Heart left ventricle (tissue), 16 donors: ENCODE measurements at regions not wholly inside any gene's neighbourhood (a gene's known extent, or its start where the extent isn't known, plus 50 kb on each side); places are given as distances from the start of the nearest gene placed in this dataset.

ENCODE experiments used
- ATAC-seq, 4 donors: fragments of 200-7000 bp; cut with Tn5 transposase; one replicate each; pipeline ENCODE4 v1.9.1; 2020 to 2022; ENCODE audit warnings: moderate library complexity in 4 of 4, mild to moderate bottlenecking in 3 of 4, moderate number of reproducible peaks in 1 of 4
- DNase-seq, 5 donors: peaks; one replicate each; pipeline ENCODE4 v3.0.0-alpha.2; 2020
- H3K27ac ChIP-seq, 12 donors: fragments of 200-600 bp; sonication (generic) in 4 of 12; one replicate each; pipeline versions ENCODE4 v1.5.0 to v1.8.0; 2016 to 2022; ENCODE audit warnings: mild to moderate bottlenecking in 2 of 12
- H3K27me3 ChIP-seq, 9 donors: fragments of 200-600 bp; sonication (generic) in 2 of 9; one replicate each; pipeline versions ENCODE4 v1.5.1 to v1.8.0; 2016 to 2022; ENCODE audit warnings: mild to moderate bottlenecking in 3 of 9
- H3K36me3 ChIP-seq, 9 donors: fragments of 200-600 bp; sonication (generic) in 2 of 9; one replicate each; pipeline versions ENCODE4 v1.5.0 to v1.8.0; 2018 to 2022; ENCODE audit warnings: mild to moderate bottlenecking in 2 of 9
- H3K4me1 ChIP-seq, 12 donors: fragments of 200-600 bp; sonication (generic) in 4 of 12; one replicate each; pipeline versions ENCODE4 v1.5.0 to v1.8.0; 2016 to 2022; ENCODE audit warnings: mild to moderate bottlenecking in 3 of 12
- H3K4me3 ChIP-seq, 12 donors: fragments of 200-600 bp; sonication (generic) in 4 of 12; one replicate each; pipeline versions ENCODE4 v1.5.0 to v1.8.0; 2017 to 2022; ENCODE audit warnings: mild to moderate bottlenecking in 9 of 12, moderate library complexity in 4 of 12
- H3K9me3 ChIP-seq, 12 donors: fragments of 200-600 bp; sonication (generic) in 4 of 12; one replicate each; pipeline versions ENCODE4 v1.5.0 to v1.8.0; 2016 to 2022; ENCODE audit warnings: mild to moderate bottlenecking in 1 of 12
- POLR2A ChIP-seq, 2 donors: fragments of 450-650 bp; IDR thresholded peaks; one replicate each; pipeline ENCODE4 v1.6.1; 2017; ENCODE audit warnings: antibody characterized with exemption in 2 of 2, mild to moderate bottlenecking in 2 of 2, moderate library complexity in 2 of 2
- WGBS, 4 donors: extraction: QIAGEN DNeasy Blood & Tissue Kit in 2 of 4; methylation state at CpG; one replicate each; pipeline versions ENCODE4 v1.1.5 to v1.1.7; 2013 to 2018; 5-methylcytosine and 5-hydroxymethylcytosine counted together
- intact Hi-C, 10 donors: fragments of 100-400 bp; cut with DNase I; formaldehyde crosslinking; loops; one replicate each; pipeline versions ENCODE4 v1.11.1 to v1.14.2; 2022
- TF ChIP-seq, protein P1 (sequence below), 12 donors: fragments of 200-600 bp; sonication (generic) in 4 of 12; IDR thresholded peaks; one replicate each; pipeline versions ENCODE4 v1.5.0 to v1.8.0; 2018 to 2022; ENCODE audit warnings: antibody characterized with exemption in 12 of 12, mild to moderate bottlenecking in 5 of 12
- donor health status: ischemic (EF 13 %, LVEDD 7.1; RV severe dilation, severe dysfunction).
- donor health status: healthy with polysubstance abuse.
- donor health status: DM: no; HTN: yes; CAD: no.
- donor health status: DM: no; HTN: no; CAD: no.
- donor health status: ischemic (EF 25% LVEDD 6.9; RV normal size, moderate dysfunction).
- donor health status: ischemic (EF 25% LVEDD 5.7; RV mildly dilated, moderate dysfunction).
- donor health status: healthy.
- donor health status: DM: yes; HTN: yes; CAD: no.
- donor health status: ischemic (EF 35%, LVEDD 5.7; RV mildly dilated, moderate dysfunction).
- donor health status: nonischemic (EF 11% LVEDD 7.7; RV severe dilation, severe dysfunction).
- donor health status: DM: yes; HTN: yes; CAD: no.
- donor health status: PGD.
- donor health status: ischemic (EF 29% LVEDD 5.4; RV normal size, mild dysfunction).
- donor health status: nonischemic (EF 23%, LVEDD 6.1; RV moderate dilation, normal function).

- Histone ChIP-seq H3K9me3 (peaks cover 0 to 24% (median 11%) of the 10 kb centered on the region in 12 donors), H3K27ac (no peak overlapping the region), H3K4me1 (no peaks in the 10 kb centered on the region), H3K27me3 (no peaks in the 10 kb centered on the region), H3K36me3 (no peaks in the 10 kb centered on the region), H3K4me3 (no peak overlapping the region)
- 57 to 68% (median 61%) methylated on average over 2 of the region's 2 CpGs for WGBS, 4 donors
- intact Hi-C loops, result no loop called here
- ATAC-seq (no peak), DNase-seq (no peak)
- TF ChIP-seq, protein P1, sequence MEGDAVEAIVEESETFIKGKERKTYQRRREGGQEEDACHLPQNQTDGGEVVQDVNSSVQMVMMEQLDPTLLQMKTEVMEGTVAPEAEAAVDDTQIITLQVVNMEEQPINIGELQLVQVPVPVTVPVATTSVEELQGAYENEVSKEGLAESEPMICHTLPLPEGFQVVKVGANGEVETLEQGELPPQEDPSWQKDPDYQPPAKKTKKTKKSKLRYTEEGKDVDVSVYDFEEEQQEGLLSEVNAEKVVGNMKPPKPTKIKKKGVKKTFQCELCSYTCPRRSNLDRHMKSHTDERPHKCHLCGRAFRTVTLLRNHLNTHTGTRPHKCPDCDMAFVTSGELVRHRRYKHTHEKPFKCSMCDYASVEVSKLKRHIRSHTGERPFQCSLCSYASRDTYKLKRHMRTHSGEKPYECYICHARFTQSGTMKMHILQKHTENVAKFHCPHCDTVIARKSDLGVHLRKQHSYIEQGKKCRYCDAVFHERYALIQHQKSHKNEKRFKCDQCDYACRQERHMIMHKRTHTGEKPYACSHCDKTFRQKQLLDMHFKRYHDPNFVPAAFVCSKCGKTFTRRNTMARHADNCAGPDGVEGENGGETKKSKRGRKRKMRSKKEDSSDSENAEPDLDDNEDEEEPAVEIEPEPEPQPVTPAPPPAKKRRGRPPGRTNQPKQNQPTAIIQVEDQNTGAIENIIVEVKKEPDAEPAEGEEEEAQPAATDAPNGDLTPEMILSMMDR (IDR thresholded peaks at IDR 0.05), result no peak
- TF ChIP-seq POLR2A (IDR thresholded peaks at IDR 0.05), result no peak
Measured at GRCh38 chr2:4180631-4181030, 477.3 kb downstream of the DCDC2C start.

GRCh38 chr2:4181062-4181461 is 477.7 kb downstream of the DCDC2C start:
- 76 to 97% (median 82%) methylated on average over 1 of the region's 1 CpG for WGBS, 4 donors

DNA sequence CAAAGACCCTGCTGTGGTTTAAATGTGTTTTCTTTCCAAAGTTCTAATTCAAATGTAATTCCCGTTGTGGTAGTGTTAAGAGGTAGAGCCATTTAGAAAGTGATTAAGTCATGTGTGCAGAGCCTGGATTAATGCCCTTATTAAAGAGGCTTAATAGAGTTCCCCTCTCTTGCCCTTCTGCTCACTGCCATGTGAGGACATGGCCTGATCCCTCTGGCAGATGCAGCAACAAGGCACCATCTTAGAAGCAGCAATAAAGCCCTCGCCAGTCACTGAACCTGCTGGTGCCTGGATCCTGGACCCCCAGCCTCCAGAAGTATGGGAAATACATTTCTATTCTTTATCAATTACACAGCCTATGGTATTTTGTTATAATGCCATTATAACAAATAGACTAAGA is 485.2 kb downstream of the DCDC2C start:
- Histone ChIP-seq H3K36me3 (no peaks in the 10 kb centered on the region), H3K4me3 (no peak overlapping the region), H3K27ac (no peak overlapping the region), H3K9me3 (peaks cover 0 to 9% (median 0%) of the 10 kb centered on the region in 12 donors), H3K27me3 (peaks cover 0 to 8% (median 0%) of the 10 kb centered on the region in 9 donors), H3K4me1 (no peaks in the 10 kb centered on the region)
- intact Hi-C loops, result no loop called here
- 81 to 92% (median 87%) methylated on average over 2 of the region's 2 CpGs for WGBS, 4 donors
- DNase-seq (no peak), ATAC-seq (no peak)
- TF ChIP-seq, protein P1 (IDR thresholded peaks at IDR 0.05), result no peak
- TF ChIP-seq POLR2A (IDR thresholded peaks at IDR 0.05), result no peak

More at GRCh38 chr2:4181062-4181461, 477.7 kb downstream of the DCDC2C start:
- no peaks in the 10 kb centered on the region for H3K36me3 ChIP-seq
- DNase-seq (no peak), ATAC-seq (no peak)
- no peaks in the 10 kb centered on the region for H3K4me1 ChIP-seq
- peaks cover 0 to 19% (median 8%) of the 10 kb centered on the region in 12 donors for H3K9me3 ChIP-seq
- intact Hi-C loops, result no loop called here
- TF ChIP-seq POLR2A (IDR thresholded peaks at IDR 0.05), result no peak
- TF ChIP-seq, protein P1 (IDR thresholded peaks at IDR 0.05), result no peak
- H3K27ac ChIP-seq, result no peak overlapping the region
- no peak overlapping the region for H3K4me3 ChIP-seq
- no peaks in the 10 kb centered on the region for H3K27me3 ChIP-seq

DNA sequence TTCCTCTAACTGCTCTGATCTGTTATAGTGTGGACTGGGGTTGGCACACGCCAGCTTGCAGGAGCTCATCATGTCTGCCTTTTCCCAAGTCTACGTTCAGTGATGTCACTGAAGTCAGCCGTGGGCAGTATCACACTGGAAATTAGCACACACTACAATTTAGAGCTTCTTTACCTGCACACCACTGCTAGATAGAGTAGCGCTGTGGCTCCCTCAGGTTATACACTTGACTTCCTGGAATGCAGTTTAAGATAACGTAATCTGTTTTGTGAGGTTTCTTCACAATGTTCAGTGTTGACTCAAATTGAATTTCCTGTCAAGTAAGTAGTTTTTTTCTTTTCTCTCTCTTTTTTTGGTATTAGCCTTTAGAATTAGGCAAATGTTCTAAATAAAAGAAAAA is 487.2 kb downstream of the DCDC2C start:
- DNase-seq (no peak), ATAC-seq (no peak)
- H3K4me3 ChIP-seq, result no peak overlapping the region
- H3K27me3 ChIP-seq, result peaks cover 0 to 8% (median 0%) of the 10 kb centered on the region in 9 donors
- H3K36me3 ChIP-seq, result no peaks in the 10 kb centered on the region
- H3K27ac ChIP-seq, result no peak overlapping the region
- TF ChIP-seq POLR2A (IDR thresholded peaks at IDR 0.05), result no peak
- TF ChIP-seq, protein P1 (IDR thresholded peaks at IDR 0.05), result no peak
- intact Hi-C loops, result no loop called here
- 59 to 77% (median 70%) methylated on average over 5 of the region's 5 CpGs for WGBS, 4 donors
- H3K9me3 ChIP-seq, result peaks cover 0 to 9% (median 0%) of the 10 kb centered on the region in 12 donors
- H3K4me1 ChIP-seq, result no peaks in the 10 kb centered on the region
